HG02763 (cell line): ENCODE measurements at regions not wholly inside any gene's neighbourhood (a gene's known extent, or its start where the extent isn't known, plus 50 kb on each side); places are given as distances from the start of the nearest gene placed in this dataset.

Source experiments
- ATAC-seq: cut with Tn5 transposase; IDR thresholded peaks from one replicate; pipeline ENCODE4 v1.9.1; 2021; ENCODE audit warnings: mild to moderate bottlenecking, moderate library complexity; ENCODE audit not compliant: unreplicated experiment

DNA sequence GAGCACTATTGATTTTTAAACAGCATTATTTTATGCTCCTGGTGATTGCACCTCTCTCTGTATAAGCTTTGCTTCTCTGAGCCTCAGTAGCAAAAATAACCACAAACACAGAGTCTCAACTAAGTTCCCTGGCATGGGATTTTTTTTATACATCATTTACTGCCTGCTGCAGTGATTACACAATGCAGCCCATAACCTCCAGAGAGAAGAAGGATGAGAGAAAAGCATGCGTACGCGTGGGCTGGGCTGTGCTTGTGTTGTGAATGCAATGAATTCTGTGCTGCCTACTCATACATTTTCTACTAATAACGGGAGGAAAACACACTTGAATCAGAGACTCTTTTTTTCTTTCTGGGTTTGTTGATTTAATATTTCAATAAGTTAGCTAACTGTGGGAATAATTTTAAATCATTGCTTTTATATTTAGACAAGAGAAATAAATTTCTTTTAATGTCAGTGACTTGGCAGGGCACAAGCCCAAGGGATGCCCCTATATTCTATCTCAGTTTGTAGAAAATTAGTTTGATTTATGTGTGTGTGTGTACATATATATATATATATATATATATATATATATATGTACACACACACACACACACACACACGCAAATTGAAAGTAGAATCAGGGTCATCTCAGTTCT is 351.5 kb downstream of the MED10 start:
- ATAC-seq, result no peak

DNA sequence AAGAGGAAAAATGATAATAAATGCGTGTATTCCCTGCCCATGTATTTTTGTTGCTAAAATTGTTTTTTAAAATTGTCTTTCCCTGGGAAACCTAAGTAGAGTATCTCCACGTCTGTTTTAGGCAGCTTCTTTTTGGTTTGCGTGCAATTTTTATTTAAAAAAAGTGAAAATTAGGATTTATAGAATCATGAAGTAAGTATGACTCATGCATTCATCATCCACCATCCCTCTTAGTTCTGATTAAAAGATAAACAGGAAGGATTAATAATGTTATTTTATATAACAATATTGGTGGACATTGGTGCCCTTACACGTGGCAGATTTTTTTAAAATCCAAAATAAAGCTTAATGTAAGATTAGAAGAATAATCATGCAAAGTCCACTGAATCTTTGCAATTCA is 358.7 kb downstream of the MED10 start:
- ATAC-seq, result no peak

- no peak for ATAC-seq
Observed at GRCh38 chr5:6013506-6013905, 364.8 kb downstream of the MED10 start.

GRCh38 chr5:6011199-6011598 is 367.1 kb downstream of the MED10 start:
- ATAC-seq, result no peak

GRCh38 chr5:6006838-6007314 is 371.5 kb downstream of the MED10 start:
- no peak for ATAC-seq

DNA sequence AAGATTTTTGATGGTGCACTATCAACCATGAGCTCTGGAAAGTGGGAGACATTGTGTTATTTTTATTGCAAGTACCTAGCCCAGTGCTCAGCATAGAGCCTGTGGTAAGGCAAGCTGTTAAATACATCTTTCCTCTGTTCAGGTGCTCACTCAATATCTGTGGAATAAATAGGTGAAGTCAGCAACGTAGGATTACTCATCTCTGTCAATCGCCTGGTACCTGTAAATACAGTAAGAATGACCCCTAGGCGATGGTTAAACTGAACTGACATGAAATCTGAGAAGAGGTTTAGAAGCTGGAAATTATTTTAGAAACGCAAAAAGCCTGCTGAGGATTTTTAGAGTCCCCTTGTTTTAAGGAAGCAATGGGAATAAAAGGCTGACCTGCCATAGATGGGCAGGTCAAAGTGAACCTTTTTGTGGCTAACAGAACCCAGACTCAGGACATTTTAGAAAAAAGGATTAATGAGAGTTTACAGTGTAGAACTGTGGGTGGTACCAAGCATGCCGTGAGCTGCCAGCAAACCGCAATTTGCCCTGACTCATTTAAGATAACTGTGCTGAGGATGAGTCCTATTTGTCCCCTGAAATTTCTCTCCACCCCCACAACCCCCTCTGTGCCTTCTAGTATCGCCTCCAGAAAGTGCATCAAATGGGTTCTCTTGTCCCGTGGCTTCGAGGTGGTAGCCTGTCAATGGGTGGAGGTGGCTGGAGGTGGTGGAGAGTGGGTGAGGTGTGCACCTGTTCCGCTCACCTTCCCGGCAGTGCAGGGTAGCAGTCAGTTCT is 375.1 kb downstream of the MED10 start:
- ATAC-seq, result no peak

DNA sequence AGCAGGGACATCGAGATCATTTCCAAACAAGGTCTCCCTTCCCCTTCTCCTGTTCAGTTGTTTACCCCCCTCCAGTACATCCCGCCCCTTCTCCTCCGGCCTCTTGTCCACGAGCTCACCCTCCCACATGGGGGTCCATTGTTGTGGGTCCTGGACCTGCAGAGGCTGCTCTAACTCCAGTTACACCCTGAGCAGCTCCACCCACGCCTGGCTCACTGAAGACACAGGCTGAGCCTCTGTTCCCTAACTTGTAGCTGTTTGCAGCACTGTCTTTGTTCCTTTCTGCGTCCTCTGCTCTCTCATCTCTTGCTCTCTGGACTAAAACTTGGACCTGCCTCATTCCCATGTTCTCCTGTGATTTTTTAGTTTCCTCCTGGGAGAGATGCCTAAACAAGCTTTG is 377.5 kb downstream of the MED10 start:
- ATAC-seq, result no peak

DNA sequence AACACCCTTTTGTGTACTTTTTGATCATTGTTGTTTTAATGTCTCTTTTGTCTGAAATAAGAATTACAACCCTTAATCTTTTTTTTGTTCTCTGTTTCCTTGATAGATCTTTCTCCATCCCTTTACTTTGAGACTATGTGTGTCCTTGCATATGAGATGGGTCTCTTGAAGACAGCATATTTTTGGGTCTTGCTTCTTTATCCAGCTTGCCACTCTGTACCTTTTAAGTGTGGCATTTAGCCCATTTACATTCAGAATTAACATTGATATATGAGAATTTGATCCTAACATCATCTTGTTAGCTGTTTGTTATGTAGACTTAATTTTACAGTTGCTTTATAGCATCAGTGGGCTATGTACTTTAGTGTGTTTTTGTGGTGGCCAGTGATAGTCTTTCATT is 382.5 kb downstream of the MED10 start:
- no peak for ATAC-seq

DNA sequence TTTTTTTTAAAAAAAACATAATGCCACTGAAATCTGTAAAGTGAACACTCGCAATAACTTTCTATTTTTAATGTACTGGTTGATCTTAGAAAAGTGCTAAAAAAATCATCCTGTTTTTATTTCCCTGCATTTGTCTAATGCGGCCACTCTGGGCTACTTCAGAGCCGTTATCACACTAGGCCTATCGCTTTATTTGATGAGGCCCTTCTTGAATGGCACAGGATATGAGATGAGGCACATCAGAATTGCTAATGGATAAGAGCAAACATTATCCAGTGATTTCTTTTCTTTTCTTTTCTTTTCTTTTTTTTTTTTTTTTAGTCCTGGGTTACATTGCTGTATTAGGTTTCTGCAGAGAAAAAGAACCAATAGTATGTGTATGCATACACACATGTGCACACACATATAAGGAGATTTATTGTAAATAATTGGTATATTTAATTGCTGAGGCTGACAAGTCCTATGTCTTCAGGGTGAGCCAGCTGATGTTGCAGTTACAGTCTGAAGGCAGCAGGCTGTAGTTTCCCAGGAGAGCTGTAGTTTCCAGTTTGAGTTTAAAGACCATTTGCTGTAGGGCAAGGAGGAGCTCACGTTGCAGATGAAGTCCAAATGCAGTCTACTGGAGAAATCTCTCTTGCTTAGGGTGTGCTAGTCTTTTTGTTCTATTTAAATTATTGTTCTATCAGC is 391.7 kb downstream of the MED10 start:
- no peak for ATAC-seq

- ATAC-seq, result no peak
Observed at GRCh38 chr5:5985332-5985731, 393.0 kb downstream of the MED10 start.

- no peak for ATAC-seq
Observed at GRCh38 chr5:5983261-5983980, 394.9 kb downstream of the MED10 start.

DNA sequence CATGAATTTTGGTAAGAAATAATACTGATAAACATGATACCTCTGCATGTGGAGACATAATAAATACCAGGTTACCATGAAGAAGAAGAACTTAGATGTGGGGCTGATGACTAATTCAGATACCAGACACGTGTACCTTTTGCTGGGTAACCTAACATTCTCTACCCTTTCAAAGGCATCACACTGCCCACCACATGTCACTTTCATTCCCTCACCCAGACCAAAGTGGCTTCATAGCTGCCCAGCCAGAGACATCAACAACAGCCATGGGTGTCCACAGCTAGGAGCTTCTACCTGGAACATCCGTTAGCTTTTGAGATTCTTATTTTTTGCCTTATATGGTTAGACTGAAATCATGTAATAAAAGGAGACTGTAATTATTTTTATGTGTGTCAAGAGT is 396.8 kb downstream of the MED10 start:
- ATAC-seq, result no peak

GRCh38 chr5:5980538-5980895 is 397.8 kb downstream of the MED10 start:
- ATAC-seq, result no peak

- no peak for ATAC-seq
Observed at GRCh38 chr5:5979761-5980537, 398.4 kb downstream of the MED10 start.

DNA sequence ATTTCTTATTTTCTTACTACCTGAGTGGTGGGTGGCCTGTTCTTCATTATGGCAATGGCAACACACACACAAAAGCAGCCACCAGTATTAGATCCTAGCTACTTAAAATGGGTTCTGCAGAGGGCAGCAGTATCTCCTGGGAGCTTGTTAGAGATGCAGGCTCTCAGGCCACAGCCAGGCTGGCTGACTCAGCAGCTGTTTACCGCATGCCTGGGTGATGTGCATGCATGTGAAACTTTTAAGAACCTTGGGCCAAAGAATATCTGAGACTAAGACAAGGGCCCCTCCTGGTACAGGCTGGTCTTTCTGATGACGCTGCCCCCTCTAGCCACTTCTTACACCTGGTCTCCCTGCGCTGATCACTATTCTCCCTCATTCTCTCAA is 399.0 kb downstream of the MED10 start:
- ATAC-seq, result no peak

- ATAC-seq, result no peak
Observed at GRCh38 chr5:5978501-5979376, 399.6 kb downstream of the MED10 start.

GRCh38 chr5:5971203-5971602 is 407.1 kb downstream of the MED10 start:
- no peak for ATAC-seq

DNA sequence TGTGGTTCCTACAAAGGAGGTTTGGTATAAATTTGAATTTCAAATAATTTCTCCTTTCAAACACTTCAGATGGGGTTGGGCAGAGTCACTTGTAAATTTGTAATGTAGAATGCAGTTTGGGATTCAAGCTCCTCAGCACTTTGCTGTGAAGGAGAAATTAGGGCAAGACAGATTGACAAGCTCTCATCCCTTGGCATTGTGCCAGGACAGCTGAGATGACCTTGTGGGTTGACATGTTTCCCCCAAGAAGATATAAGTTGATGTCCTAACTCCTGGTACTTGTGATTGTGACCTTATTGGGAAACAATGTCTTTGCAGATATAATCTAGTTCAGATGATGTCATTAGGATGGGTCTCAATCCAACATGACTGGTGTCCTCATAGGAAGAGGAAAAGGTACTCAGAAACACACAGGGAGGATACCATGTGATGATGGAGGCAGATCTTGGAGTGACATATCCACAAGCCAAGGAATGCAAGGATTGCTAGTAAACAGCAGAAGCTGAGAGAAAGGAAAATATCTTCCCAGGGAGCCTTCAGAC is 408.3 kb downstream of the MED10 start:
- ATAC-seq, result no peak

DNA sequence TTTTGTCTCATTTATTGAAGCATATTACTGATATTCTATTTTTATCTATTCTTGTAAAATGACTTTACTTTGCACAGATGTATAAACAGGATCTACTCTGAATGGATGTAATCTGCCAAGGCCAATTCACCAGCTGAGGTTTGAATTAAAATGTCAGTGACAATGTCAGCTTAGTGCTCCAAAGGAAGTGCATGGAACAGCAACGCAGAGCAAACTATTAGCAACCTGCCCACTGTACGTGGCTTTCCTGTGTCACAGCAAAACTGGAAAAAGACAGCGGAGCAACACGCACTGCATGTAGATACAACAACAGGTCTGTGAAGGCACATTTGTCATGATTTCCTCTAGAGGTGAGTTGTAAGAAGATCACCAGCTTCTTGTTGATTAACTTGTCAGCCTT is 409.4 kb downstream of the MED10 start:
- ATAC-seq, result no peak
